GM18502 (cell line): ENCODE measurements at regions not wholly inside any gene's neighbourhood (a gene's known extent, or its start where the extent isn't known, plus 50 kb on each side); places are given as distances from the start of the nearest gene placed in this dataset.

ENCODE experiments used
- ATAC-seq: cut with Tn5 transposase; IDR thresholded peaks from one replicate; pipeline ENCODE4 v1.9.1; 2021; ENCODE audit warnings: mild to moderate bottlenecking; ENCODE audit not compliant: unreplicated experiment, poor library complexity

DNA sequence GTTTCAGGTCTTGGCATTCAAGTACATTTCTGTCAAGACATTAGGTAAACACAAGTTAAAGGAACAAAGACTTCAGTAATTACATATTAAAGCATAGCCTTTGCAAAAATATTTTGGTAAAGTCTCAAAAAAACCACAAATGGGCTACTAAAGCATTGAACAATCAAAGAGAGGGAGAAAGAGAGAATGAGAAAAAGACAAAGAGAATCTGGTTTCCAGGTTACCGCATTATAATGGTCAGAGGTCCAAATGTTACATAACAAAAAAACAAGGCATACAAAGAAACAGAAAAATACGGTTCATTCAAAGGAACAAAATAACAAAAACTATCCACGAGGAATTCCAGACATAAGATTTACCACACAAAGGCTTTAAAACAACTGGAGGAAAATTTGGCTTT lies 327.9 kb downstream of the AKAIN1 start:
- ATAC-seq, result no peak

DNA sequence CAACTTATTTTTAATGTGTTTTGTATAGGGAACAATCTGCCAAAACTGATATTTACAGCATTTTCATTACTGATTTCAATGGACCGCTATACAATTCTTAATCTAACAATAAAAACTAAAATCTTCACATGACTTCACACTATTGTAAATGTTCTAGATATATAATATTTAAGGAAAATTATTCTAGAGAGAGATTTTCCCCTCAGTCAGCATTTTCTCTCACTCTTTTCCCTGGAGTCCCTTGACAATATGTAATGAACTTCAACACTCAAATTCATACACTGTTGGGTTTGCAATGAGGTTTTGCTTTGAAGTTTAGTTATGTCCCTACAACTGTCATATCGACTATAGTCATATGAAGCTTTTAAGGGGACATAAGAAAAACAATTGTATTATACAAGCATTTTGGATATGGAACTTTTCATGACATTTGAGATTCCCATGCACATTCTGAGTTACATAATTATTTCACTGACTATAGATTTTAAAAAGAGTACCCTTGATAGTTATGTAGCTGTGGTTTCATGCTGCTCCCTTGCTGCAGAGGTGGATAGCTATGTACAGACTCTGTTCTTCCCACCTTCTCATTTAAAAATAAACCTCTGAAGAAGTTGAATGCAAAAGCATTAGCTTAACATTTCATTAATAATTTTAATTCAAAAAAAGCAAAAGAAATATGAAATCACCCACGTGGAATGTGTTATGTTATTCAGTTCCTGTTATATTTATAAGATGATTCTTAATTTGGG lies 338.5 kb downstream of the AKAIN1 start:
- ATAC-seq, result no peak

- no peak for ATAC-seq
These were observed 342.4 kb downstream of the AKAIN1 start for GRCh38 chr18:4854671-4855070.

DNA sequence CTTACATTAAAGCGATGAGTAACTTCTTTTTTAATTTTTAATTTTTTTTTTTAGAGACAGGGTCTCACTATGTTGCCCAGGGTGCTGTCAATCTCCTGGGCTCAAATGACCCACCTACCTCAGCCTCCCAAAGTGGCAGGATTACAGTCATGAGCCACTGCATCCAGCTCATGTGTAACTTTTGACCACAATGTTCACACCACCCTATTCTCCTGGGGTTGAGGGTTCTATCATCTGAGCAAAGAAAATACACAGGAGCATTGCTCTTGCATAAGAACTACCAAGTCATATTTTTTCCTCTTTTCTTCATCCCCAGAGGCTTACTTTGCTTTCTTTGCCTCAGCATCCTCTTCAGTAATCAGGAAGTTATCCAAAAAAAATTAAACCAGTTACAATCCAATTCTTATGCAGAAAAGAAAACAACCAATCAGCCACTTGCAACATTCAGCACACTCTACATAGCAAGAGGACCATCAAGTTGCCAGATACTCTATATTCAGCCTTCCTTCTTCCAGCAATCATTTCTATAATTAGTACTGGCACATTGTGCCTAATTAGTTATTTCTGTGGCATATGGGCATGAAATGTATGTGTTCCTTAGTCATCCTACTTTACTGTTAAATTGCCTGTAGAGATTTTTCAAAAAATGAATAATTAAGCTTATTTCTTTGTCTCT lies 345.6 kb downstream of the AKAIN1 start:
- no peak for ATAC-seq

DNA sequence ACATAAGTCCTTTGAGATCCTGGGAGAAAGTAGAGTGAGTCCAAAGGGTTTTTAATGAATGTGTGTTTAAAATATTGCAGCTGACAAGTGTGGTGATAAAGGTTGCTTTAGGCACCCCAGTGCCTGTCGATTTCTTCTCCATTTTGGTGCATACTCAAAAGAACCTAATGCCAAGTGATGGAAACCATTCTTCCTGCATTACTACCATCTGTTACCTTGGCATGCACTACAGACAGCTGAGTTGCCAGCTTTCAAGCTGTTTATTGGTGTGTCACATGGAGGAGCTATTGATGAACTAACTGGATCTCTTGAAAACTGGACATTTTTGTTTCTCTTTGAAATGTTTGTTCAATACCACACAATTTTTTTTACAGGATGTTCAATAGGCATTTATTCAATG lies 350.0 kb downstream of the AKAIN1 start:
- ATAC-seq, result no peak

DNA sequence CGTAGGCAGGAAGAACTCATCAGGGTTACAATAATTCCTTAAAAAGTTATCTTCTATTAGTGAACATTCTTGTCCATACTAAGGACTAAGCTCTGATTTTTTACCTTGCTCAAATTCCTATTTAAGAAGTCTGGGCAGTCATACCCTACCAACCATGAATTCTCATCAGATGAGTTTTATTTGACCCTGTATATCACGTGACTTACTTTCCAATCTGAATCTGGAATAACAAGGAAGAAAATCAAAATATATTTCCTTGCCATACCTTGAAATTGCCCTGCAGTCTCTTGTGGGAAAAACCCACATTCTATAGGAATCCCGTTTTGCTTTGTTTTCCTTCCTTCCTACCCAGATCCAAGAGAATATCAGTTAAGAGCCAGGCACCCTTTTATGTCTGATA lies 352.7 kb downstream of the AKAIN1 start:
- no peak for ATAC-seq

- ATAC-seq, result no peak
These were observed 353.3 kb downstream of the AKAIN1 start for GRCh38 chr18:4843771-4844170.

- no peak for ATAC-seq
These were observed 354.3 kb downstream of the AKAIN1 start for GRCh38 chr18:4842751-4843150.

GRCh38 chr18:4842287-4842686 lies 354.8 kb downstream of the AKAIN1 start:
- ATAC-seq, result no peak

DNA sequence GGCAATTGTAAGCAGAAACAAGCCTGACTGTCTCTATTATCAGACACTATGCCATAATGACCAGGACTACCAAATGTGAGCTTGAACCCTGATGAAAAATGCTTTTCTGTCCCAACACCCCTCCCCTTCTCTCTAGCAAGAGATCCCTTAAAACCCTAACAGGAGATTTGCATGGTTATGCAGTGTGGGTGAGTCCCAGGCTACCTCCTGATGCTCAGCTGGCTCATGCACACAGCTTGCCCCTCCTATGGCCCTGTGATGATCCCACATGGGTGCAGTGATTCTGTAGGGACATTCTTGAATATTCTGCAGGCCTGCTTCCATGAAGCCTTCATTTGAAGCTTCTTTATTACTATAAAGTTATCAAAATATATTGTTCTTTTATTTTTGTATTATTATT lies 357.4 kb downstream of the AKAIN1 start:
- ATAC-seq, result no peak

GRCh38 chr18:4836141-4836540 lies 360.9 kb downstream of the AKAIN1 start:
- ATAC-seq, result no peak

GRCh38 chr18:4831791-4832375 lies 365.2 kb downstream of the AKAIN1 start:
- no peak for ATAC-seq

DNA sequence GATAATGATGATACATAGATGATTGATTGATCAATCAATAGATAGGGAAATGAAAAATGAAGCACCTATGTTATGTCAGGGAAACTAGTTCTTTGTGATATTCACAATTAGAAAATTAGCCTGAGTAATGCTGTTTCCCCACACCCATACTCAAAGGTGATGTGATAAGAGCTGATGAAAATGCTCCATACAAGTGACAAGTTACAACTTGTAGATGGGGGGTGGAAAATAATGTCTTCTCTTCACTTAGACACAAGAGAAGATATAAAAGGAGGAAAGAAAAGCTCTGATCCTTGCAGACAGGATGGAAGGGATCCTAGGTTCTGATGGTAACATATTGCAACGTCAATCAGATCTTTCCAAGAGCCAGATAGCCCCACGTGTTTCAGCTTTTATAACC lies 365.9 kb downstream of the AKAIN1 start:
- ATAC-seq, result no peak

- no peak for ATAC-seq
These were observed 368.0 kb upstream of the DLGAP1 start for GRCh38 chr18:4823091-4823490.

GRCh38 chr18:4821801-4822200 lies 366.7 kb upstream of the DLGAP1 start:
- no peak for ATAC-seq

GRCh38 chr18:4817665-4818064 lies 362.6 kb upstream of the DLGAP1 start:
- ATAC-seq, result no peak

GRCh38 chr18:4813708-4814107 lies 358.6 kb upstream of the DLGAP1 start:
- ATAC-seq, result no peak

GRCh38 chr18:4808891-4809290 lies 353.8 kb upstream of the DLGAP1 start:
- ATAC-seq, result no peak

DNA sequence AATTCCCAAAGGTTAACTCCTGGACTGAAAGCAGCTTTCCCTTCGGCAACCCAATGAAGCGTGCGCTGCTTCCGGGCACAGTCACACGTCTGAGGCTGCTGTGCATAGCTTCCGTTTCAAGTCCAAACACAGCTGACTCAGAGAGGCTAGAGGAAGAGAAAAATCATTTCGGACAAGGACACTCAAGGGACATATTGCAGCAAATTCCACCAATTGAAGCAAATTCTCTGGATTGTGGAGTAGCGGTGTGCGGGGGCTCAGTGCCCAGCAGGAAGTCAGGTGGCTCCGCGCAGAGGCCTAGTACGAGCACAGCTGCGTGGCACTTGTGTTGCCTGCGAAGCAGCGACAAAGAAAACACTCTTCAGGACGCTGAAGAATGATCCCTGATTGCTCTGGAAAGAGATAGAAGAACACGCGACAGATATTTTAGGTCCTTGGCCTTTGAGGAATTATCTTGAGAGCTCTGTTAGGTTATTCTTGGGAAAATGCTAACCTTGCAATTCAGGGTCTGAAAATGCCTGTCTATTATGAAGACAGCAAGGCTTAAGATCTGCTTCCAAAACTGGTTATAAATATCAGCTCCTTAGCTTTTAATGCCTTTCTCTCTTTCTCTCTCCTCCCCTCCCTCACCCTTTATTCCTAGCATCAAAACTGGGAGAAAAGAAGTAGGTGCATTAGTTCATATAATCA lies 352.6 kb upstream of the DLGAP1 start:
- no peak for ATAC-seq

- ATAC-seq, result no peak
These were observed 351.2 kb upstream of the DLGAP1 start for GRCh38 chr18:4806331-4806730.

- no peak for ATAC-seq
These were observed 347.2 kb upstream of the DLGAP1 start for GRCh38 chr18:4802296-4802695.
